ENCODE measurements at regions not wholly inside any gene's neighbourhood (a gene's known extent, or its start where the extent isn't known, plus 50 kb on each side); places are given as distances from the start of the nearest gene placed in this dataset.
"Not testable (repeated sequence)": the region's sequence is repeated elsewhere in the genome, so short reads cannot be mapped to it uniquely, and the experiment has no call there.

DNA sequence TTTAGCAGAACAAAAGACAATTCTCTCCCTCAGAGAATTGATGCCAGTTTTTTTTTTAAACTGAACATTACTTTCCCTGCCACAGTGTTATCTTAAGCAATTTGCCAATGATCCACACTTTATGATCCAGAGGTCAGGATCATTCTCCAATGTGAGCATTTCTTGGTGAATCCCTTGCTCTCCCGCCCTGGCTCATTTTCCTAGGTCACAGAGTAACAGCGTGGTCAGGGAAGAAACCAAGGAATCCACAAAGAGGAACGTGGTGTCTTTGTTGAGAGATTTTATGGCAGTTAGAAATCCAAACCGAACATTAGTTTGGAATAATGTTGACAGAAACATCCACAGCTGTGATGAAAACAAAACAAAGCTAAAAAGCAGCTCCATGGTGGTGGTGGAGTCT, 250.3 kb downstream of the TTC32 start:
- DNase-seq (ENCODE audit: low read depth): no peak

GRCh38 chr2:19649785-19650380, 251.9 kb downstream of the TTC32 start:
- no peak for DNase-seq (ENCODE audit: low read depth)

GRCh38 chr2:19649142-19649541, 252.6 kb downstream of the TTC32 start:
- DNase-seq (ENCODE audit: low read depth): no peak

DNA sequence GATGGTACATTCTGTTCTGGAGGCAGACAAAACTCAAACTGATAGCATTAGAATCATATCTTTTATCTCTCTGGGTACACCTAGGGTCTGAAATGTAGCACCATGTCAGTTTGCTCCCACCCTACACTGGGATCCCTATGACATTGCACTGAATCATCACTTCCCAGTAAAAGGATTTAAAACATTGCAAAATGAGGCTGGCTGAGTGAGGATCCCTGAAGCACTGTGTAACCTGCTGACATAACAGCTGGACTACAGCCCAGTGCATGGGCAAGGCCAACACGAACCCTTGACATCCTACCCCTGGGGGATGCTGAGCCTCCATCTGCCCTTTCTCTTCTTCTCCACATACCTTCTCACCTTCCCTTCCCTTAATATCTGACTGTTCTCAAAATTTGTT, 253.2 kb downstream of the TTC32 start:
- no peak for DNase-seq (ENCODE audit: low read depth)

DNA sequence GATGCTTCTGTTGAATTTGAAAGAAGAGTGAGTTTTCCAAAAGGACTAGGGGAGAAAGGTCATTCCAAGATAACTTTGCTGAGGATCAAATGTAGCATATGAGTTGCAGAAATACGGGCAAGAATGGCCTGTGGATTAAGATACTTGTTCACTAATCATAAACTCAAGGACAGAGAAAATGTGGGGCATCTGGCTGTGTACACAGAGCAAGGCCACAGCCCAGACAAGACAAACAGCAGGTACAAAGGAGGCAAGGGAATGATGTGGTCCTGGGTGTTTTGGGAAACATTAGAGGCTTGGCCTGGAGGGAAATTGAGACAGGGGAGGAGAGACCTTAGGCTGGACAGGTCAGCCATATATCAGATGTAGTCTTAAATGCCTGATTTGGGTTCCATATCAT, 254.8 kb downstream of the TTC32 start:
- DNase-seq (ENCODE audit: low read depth): no peak

- DNase-seq (ENCODE audit: low read depth): no peak
Measured at GRCh38 chr2:19644763-19645162, 257.0 kb downstream of the TTC32 start.

- DNase-seq (ENCODE audit: low read depth): no peak
Measured at GRCh38 chr2:19643117-19643518, 258.7 kb downstream of the TTC32 start.

GRCh38 chr2:19642501-19642900, 259.3 kb downstream of the TTC32 start:
- DNase-seq (ENCODE audit: low read depth): no peak

GRCh38 chr2:19635951-19636510, 265.8 kb downstream of the TTC32 start:
- no peak for DNase-seq (ENCODE audit: low read depth)

DNA sequence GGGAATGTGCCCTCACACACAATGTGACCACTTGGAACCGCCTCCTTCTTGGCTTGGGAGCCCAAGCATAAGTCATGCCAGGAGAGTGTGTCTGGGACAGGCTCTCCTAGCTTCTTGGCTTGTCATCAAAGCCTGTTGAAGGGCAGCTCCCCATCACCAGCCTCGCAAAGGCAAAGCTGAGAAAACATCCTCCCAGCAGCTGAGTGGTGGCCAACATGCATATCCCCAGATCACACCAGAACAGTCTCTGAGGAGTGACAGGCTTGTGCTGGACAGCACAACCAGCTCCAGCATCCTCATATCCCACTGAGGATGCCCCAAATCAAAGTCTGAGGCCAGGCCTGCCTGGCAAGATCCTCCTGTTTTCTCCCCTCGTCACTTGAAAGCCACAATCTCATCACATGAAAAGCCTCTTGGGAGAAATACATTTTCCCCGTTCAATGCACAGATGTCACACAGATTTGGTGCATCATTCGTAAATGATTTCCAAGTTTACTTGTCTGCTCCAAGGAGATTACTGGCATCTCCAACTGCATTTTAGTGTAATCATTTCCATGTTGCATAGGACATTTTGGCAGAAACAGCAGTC, 269.3 kb downstream of the TTC32 start:
- no peak for DNase-seq (ENCODE audit: low read depth)

DNA sequence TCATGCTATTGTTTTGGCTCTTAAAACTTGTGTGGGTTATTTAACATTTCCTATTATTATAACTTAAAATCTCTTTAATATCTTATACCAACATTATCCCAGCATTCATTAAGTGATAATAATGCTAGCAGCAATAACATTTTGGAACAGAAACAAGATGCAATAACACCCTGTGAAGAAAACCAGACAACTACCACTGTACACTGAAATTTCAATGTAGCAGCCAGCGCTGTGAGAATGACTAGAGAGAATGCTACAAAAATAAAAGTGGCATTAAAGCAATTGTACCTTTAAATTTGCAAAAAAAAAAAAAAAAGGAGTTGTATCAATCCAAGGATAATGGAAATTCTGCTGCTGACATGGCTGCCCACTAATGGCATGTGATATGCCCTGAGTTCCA, 269.9 kb downstream of the TTC32 start:
- no peak for DNase-seq (ENCODE audit: low read depth)

DNA sequence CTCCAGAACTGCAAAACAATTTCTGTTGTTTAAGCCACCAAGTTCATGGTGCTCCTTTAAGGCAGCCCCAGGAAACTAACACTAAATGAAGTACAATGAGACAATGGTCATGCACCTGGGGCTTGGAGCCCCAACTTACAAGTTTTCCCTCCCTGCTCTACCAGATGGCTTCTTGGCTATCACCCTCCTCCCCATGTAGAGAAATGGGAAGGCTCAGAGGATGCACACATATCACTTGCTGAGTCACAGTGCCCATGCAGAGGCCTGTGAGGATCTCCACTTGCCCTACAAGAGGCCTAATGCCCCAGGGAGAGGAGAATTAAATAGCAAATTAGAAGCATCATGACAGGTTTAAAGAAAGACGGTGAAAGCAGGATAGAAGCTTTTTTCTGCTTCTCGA, 270.9 kb downstream of the TTC32 start:
- no peak for DNase-seq (ENCODE audit: low read depth)

DNA sequence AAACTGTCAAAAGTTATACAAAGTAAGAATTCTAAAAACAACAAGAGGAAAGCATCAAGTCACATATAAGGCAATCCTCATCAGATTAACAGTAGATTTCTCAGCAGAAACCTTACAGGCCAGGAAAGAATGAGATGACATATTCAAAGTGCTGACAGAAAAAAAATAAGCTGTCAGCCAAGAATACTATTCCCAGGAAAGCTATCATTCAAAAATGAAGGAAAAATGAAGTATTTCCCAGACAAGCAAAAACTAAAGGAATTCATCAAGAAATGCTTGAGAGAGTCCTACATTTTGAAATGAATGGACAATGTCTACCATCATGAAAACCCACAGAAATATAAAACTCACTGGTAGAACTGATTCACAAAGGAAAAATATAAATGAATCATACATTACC, 268.9 kb upstream of the OSR1 start:
- no peak for DNase-seq (ENCODE audit: low read depth)

- no peak for DNase-seq (ENCODE audit: low read depth)
Measured at GRCh38 chr2:19623488-19623887, 265.1 kb upstream of the OSR1 start.

DNA sequence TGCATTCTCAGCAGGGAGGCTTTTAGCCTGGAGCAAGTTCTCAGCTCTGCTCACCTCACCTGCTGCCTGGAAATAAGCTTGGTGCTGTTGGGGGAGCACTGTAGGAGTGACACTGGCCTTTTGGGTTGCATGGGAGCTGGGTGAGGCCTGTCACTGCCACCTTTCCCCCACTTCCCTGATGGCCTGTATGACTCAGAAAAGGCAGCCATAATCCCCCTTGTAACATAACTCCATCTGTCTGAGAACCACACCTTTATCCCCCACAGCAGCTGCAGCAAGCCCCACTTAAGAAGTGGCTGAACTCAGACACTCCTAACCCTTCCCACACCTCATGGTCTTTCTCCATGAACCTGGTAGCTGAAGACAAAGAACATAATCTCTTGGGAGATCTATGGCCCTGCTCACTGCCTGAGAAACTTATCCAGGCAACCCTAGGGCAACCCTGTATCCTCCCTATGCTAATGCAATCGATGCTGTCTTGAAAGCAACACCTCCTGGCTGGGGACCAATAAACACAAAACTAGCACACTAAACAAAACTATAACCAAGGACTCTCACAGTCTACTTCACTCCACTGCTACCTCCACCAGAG, 258.9 kb upstream of the OSR1 start:
- DNase-seq (ENCODE audit: low read depth): no peak

DNA sequence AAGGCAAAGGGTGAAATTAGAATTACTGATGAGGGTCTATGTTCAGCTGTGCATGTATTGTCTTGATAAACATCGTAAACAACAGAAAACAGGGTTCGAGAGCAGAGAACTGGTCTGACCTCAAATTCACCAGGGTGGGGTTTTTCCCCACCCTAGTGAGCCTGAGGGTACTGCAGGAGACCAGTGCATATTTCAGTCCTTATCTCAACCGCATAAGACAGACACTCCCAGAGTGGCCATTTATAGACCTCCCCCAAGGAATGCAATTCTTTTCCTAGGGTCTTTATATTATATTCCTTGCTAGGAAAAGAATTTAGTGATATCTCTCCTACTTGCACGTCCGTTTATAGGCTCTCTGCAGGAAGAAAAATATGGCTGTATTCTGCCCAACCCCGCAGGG, 257.0 kb upstream of the OSR1 start:
- DNase-seq (ENCODE audit: low read depth): not testable (repeated sequence)

- no peak for DNase-seq (ENCODE audit: low read depth)
Measured at GRCh38 chr2:19614066-19614465, 255.6 kb upstream of the OSR1 start.

GRCh38 chr2:19611491-19612332, 253.3 kb upstream of the OSR1 start:
- DNase-seq (ENCODE audit: low read depth): no peak

GRCh38 chr2:19609266-19609665, 250.8 kb upstream of the OSR1 start:
- DNase-seq (ENCODE audit: low read depth): no peak

DNA sequence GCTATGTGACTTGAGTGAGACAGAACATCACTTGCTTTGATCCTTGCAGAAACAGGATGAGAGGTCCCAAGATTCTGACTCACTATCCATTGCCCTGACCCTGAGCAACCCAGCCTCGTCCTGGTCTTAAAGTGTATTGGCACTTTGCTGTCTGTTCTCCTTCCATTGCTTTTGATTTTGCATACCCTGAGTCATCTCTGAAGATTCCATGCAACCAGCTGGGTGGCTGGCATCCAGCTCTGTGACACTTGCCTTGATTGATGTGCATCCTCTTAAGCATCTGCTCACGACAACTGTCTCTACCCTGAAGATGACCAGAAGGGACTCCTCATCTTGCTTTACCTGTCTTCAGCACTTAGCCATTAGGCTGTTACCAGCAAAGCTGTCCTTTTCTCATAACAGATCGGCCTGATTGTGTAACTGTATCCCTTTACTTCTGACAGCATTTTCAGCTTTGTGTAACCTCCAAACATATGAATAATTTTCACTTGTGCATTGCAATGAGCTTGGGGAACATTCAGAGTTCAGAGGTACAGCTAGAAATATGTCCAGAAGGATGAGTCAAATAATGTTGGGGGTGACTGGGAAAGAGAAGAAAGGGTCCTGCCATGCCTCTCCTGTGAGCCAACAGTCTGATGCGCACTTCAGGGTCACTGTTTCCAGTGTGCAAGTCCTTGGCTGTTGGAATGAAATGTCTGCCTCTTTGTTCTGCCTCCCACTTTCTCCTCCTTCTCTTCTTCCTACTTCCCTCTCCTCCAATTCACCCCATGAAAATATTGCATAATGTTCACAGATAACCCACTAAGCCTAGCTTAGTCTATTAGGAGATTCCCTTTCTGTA, 249.7 kb upstream of the OSR1 start:
- no peak for DNase-seq (ENCODE audit: low read depth)

GRCh38 chr2:19607400-19607799, 249.0 kb upstream of the OSR1 start:
- no peak for DNase-seq (ENCODE audit: low read depth)

DNA sequence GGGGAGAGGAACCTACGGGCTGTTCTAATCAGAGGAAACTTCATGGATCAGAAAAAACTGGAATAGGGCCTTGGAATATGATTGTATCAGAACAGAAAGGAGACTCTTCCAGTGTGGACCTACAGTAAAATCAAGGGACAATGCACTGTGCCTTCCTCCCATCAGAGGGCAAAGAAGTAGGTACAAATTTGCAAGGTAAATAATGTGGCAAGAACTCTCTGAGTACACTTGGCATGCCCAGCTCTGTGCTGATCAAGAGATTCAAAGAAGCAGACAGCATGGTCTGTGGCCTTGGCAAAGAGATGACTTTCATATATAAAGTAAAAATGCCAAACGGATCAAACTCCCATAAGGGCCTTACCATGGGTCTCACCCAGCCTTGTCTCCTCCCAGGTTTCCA, 242.6 kb upstream of the OSR1 start:
- DNase-seq (ENCODE audit: low read depth): no peak
